ENCODE measurements at regions not wholly inside any gene's neighbourhood (a gene's known extent, or its start where the extent isn't known, plus 50 kb on each side); places are given as distances from the start of the nearest gene placed in this dataset.

DNA sequence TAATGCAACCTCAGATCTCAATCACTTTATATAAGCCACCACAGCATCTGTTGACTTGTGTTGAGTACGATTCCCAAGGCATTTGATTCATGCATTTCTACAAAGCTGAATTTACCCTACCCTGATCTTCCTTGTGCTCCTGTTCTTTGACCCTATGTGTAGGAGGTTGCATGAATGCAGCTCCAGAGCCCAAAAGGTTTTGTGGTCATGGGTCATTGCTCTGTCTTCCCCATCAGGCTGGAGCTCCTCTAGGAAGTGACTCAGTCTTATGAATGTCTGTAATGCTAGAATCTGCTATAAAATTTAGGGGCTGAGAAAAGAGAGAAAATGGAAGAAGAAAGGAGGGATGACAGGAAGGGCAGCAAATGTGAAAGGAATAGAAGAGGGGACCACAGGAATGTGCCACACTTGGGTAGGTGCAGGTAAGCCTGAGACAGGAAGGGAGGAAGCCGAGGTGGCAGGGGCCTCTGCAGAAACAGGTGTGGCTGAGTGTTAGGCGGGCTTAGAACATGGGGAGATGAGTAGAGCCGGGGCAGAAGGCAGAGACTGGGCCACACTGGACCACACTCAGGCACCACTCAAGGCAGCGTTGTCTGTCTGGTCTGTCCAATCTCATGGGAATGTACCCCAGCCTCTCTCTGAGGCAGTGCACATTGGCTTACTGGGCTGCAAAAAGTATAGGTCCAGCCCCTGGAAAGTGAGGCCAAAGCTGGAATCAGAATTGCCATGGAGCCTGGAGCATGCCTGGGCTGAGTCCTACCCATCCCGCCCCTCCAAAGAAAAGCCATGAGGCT lies 334.1 kb downstream of the BCL11B start:
- no peak overlapping the region for H3K4me2 ChIP-seq (ENCODE audit: low read length)
- no peaks in the 10 kb centered on the region for H3K79me2 ChIP-seq (replicated peaks; ENCODE audit: insufficient read depth, low read length)
- no peaks in the 10 kb centered on the region for H3K9me3 ChIP-seq (ENCODE audit: low read length)
- no peaks in the 10 kb centered on the region for H3K27me3 ChIP-seq (ENCODE audit: insufficient read depth, low read depth, low read length)
- H3K27ac ChIP-seq (ENCODE audit: low read length) = no peak overlapping the region
- H2AFZ ChIP-seq (ENCODE audit: low read depth, low read length) = no peak overlapping the region
- H3K9ac ChIP-seq (ENCODE audit: low read length) = no peak overlapping the region
- no peak overlapping the region for H3K4me3 ChIP-seq (ENCODE audit: low read length)
- TF ChIP-seq MXI1 (conservative IDR thresholded peaks at IDR 0.05; ENCODE audit: poor library complexity, severe bottlenecking) (no peak), POLR2AphosphoS5 (IDR thresholded peaks at IDR 0.05) (no peak), RAD21 (conservative IDR thresholded peaks at IDR 0.05) (no peak), TAF1 (IDR thresholded peaks at IDR 0.05; ENCODE audit: low read depth) (no peak), SMC3 (conservative IDR thresholded peaks at IDR 0.05; ENCODE audit: poor library complexity) (no peak), EP300 (conservative IDR thresholded peaks at IDR 0.05; ENCODE audit: poor library complexity, severe bottlenecking) (no peak), EZH2 (IDR thresholded peaks at IDR 0.05; ENCODE audit: borderline replicate concordance, insufficient read depth, low read length, poor library complexity, severe bottlenecking) (no peak)
- TF ChIP-seq, protein P1, sequence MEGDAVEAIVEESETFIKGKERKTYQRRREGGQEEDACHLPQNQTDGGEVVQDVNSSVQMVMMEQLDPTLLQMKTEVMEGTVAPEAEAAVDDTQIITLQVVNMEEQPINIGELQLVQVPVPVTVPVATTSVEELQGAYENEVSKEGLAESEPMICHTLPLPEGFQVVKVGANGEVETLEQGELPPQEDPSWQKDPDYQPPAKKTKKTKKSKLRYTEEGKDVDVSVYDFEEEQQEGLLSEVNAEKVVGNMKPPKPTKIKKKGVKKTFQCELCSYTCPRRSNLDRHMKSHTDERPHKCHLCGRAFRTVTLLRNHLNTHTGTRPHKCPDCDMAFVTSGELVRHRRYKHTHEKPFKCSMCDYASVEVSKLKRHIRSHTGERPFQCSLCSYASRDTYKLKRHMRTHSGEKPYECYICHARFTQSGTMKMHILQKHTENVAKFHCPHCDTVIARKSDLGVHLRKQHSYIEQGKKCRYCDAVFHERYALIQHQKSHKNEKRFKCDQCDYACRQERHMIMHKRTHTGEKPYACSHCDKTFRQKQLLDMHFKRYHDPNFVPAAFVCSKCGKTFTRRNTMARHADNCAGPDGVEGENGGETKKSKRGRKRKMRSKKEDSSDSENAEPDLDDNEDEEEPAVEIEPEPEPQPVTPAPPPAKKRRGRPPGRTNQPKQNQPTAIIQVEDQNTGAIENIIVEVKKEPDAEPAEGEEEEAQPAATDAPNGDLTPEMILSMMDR (IDR thresholded peaks at IDR 0.05; ENCODE audit: poor library complexity, severe bottlenecking) = no peak
- TF ChIP-seq, protein P2, sequence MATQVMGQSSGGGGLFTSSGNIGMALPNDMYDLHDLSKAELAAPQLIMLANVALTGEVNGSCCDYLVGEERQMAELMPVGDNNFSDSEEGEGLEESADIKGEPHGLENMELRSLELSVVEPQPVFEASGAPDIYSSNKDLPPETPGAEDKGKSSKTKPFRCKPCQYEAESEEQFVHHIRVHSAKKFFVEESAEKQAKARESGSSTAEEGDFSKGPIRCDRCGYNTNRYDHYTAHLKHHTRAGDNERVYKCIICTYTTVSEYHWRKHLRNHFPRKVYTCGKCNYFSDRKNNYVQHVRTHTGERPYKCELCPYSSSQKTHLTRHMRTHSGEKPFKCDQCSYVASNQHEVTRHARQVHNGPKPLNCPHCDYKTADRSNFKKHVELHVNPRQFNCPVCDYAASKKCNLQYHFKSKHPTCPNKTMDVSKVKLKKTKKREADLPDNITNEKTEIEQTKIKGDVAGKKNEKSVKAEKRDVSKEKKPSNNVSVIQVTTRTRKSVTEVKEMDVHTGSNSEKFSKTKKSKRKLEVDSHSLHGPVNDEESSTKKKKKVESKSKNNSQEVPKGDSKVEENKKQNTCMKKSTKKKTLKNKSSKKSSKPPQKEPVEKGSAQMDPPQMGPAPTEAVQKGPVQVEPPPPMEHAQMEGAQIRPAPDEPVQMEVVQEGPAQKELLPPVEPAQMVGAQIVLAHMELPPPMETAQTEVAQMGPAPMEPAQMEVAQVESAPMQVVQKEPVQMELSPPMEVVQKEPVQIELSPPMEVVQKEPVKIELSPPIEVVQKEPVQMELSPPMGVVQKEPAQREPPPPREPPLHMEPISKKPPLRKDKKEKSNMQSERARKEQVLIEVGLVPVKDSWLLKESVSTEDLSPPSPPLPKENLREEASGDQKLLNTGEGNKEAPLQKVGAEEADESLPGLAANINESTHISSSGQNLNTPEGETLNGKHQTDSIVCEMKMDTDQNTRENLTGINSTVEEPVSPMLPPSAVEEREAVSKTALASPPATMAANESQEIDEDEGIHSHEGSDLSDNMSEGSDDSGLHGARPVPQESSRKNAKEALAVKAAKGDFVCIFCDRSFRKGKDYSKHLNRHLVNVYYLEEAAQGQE (IDR thresholded peaks at IDR 0.05; ENCODE audit: borderline replicate concordance) = no peak
- no peaks in the 10 kb centered on the region for H3F3A ChIP-seq (ENCODE audit: insufficient read depth, low read length, poor library complexity, severe bottlenecking)
- no peaks in the 10 kb centered on the region for H3K9me2 ChIP-seq (ENCODE audit: insufficient read depth, low read length)
- no peaks in the 10 kb centered on the region for H4K20me1 ChIP-seq (ENCODE audit: insufficient read depth)
- H3K36me3 ChIP-seq (ENCODE audit: insufficient read depth, low read length) = no peaks in the 10 kb centered on the region

DNA sequence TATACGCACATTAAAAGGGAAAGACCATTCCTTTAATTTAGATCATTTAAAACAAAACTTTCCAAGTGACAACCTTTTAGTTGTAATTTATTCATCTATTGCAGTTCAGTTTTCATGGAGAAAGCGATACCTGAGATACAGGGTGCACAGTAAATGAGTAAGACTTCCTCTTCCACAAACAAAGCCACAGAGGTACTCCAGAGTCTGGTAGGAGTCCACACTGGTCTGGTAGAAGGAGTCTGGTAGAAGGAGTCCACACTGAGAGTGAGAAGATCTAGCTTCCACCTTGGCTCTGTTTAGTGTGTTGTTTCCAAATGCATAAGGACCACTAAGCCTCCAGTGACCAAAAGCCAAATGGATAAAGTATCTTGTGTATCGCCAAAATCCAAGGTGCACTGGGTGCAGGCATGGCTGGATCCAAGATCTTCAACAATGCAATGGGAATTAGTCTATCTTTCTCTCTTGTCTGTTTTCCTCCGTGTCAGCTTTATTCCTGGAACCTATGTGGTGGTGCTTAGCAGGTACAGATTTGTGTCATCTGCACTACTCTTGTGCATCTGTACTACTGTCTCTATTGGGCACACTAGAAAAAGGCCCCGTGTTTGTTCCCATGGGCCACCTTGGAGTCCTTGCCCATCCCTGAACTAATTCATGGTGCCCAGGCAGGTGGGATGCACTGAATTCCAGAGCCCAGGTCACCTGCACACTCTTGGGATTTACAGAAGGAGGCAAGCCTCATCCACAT lies 331.1 kb downstream of the BCL11B start:
- Histone ChIP-seq H3K36me3 (ENCODE audit: insufficient read depth, low read length) (no peaks in the 10 kb centered on the region), H3K27me3 (ENCODE audit: insufficient read depth, low read depth, low read length) (no peaks in the 10 kb centered on the region), H3K9me2 (ENCODE audit: insufficient read depth, low read length) (no peaks in the 10 kb centered on the region), H2AFZ (ENCODE audit: low read depth, low read length) (no peak overlapping the region), H3K79me2 (replicated peaks; ENCODE audit: insufficient read depth, low read length) (no peaks in the 10 kb centered on the region), H4K20me1 (ENCODE audit: insufficient read depth) (no peaks in the 10 kb centered on the region), H3K27ac (ENCODE audit: low read length) (no peak overlapping the region), H3K4me2 (ENCODE audit: low read length) (no peak overlapping the region), H3K4me3 (ENCODE audit: low read length) (no peak overlapping the region), H3F3A (ENCODE audit: insufficient read depth, low read length, poor library complexity, severe bottlenecking) (no peaks in the 10 kb centered on the region), H3K9me3 (ENCODE audit: low read length) (no peaks in the 10 kb centered on the region), H3K9ac (ENCODE audit: low read length) (no peak overlapping the region)
- TF ChIP-seq, protein P1 (IDR thresholded peaks at IDR 0.05; ENCODE audit: poor library complexity, severe bottlenecking) = no peak
- TF ChIP-seq POLR2AphosphoS5 (IDR thresholded peaks at IDR 0.05) (no peak), SMC3 (conservative IDR thresholded peaks at IDR 0.05; ENCODE audit: poor library complexity) (no peak)

Measured in neural cell (in vitro differentiated cells).